Sigmoid colon (tissue), 6 donors: ENCODE measurements at regions not wholly inside any gene's neighbourhood (a gene's known extent, or its start where the extent isn't known, plus 50 kb on each side); places are given as distances from the start of the nearest gene placed in this dataset.

Experiments used
- DNase-seq: peaks from one replicate; pipeline ENCODE4 v3.0.0-alpha.2; 2019
- H3K27ac ChIP-seq, 4 donors: fragments of 200-600 bp; sonication (generic); one replicate each; pipeline ENCODE4 v1.5.1; 2016 to 2019; ENCODE audit warnings: mild to moderate bottlenecking in 1 of 4
- H3K27me3 ChIP-seq, 3 donors: fragments of 200-600 bp; sonication (generic); one replicate each; pipeline ENCODE4 v1.5.1; 2019; ENCODE audit warnings: mild to moderate bottlenecking in 1 of 3
- H3K36me3 ChIP-seq, 4 donors: fragments of 200-600 bp; sonication (generic); one replicate each; pipeline ENCODE4 v1.5.1; 2016 to 2019
- H3K4me1 ChIP-seq, 4 donors: fragments of 200-600 bp; sonication (generic); one replicate each; pipeline ENCODE4 v1.5.1; 2017 to 2019
- H3K4me3 ChIP-seq, 4 donors: fragments of 200-600 bp; sonication (generic); one replicate each; pipeline ENCODE4 v1.5.1; 2017 to 2019; ENCODE audit warnings: mild to moderate bottlenecking in 2 of 4, moderate library complexity in 1 of 4
- H3K9me3 ChIP-seq, 4 donors: fragments of 200-600 bp in 3 of 4; sonication (generic) in 3 of 4; one replicate each; pipeline versions ENCODE4 v1.5.1 to v1.6.1; 2013 to 2019
- CTCF ChIP-seq, 4 experiments: fragments of 450-650 bp in 3 of 4; fragments of 200-600 bp in 1 of 4; IDR thresholded peaks; one replicate each; pipeline ENCODE4 v1.5.1; 2016 to 2019; ENCODE audit warnings: antibody characterized with exemption in 4 of 4, mild to moderate bottlenecking in 3 of 4, moderate library complexity in 2 of 4
- EP300 ChIP-seq, 4 donors: sonication (generic); formaldehyde crosslinking; IDR thresholded peaks; one replicate each; pipeline ENCODE4 v1.6.1; 2017; ENCODE audit warnings: antibody characterized with exemption in 4 of 4
- POLR2A ChIP-seq, 2 donors: fragments of 450-650 bp; IDR thresholded peaks; one replicate each; pipeline ENCODE4 v1.6.1; 2016; ENCODE audit warnings: antibody characterized with exemption in 2 of 2, mild to moderate bottlenecking in 2 of 2, moderate library complexity in 2 of 2
- POLR2AphosphoS5 ChIP-seq, 4 donors: sonication (generic); formaldehyde crosslinking; IDR thresholded peaks; one replicate each; pipeline ENCODE4 v1.6.1; 2017; ENCODE audit warnings: antibody characterized with exemption in 4 of 4
- WGBS, 2 donors: extraction: QIAGEN DNeasy Blood & Tissue Kit; methylation state at CpG; one replicate each; pipeline ENCODE4 v1.1.7; 2013; 5-methylcytosine and 5-hydroxymethylcytosine counted together
- intact Hi-C: fragments of 100-400 bp; cut with DNase I; formaldehyde crosslinking; loops from one replicate; pipeline ENCODE4 v1.15.1; 2023
- donor health status: healthy with polysubstance abuse.
- donor health status: healthy.

- no peaks in the 10 kb centered on the region for H3K36me3 ChIP-seq
- TF ChIP-seq POLR2AphosphoS5 (IDR thresholded peaks at IDR 0.05) (no peak), POLR2A (IDR thresholded peaks at IDR 0.05) (no peak), CTCF (IDR thresholded peaks at IDR 0.05) (no peak), EP300 (IDR thresholded peaks at IDR 0.05) (no peak)
- no peaks in the 10 kb centered on the region for H3K9me3 ChIP-seq
- DNase-seq, result no peak
- intact Hi-C loops, result no loop called here
- H3K27ac ChIP-seq, result no peak overlapping the region
- H3K27me3 ChIP-seq, result no peaks in the 10 kb centered on the region
- no peaks in the 10 kb centered on the region for H3K4me1 ChIP-seq
- 75 to 78% methylated on average over 2 of the region's 2 CpGs for WGBS, 2 donors
- H3K4me3 ChIP-seq, result no peak overlapping the region
Measured at GRCh38 chr3:86427343-86427742, 563.6 kb downstream of the VGLL3 start.

- intact Hi-C loops, result no loop called here
- TF ChIP-seq POLR2A (IDR thresholded peaks at IDR 0.05) (no peak), EP300 (IDR thresholded peaks at IDR 0.05) (no peak), CTCF (IDR thresholded peaks at IDR 0.05) (no peak), POLR2AphosphoS5 (IDR thresholded peaks at IDR 0.05) (no peak)
- no peaks in the 10 kb centered on the region for H3K4me1 ChIP-seq
- 84 to 86% methylated on average over 24 of the region's 24 CpGs for WGBS, 2 donors
- no peak for DNase-seq
- H3K9me3 ChIP-seq, result no peaks in the 10 kb centered on the region
- H3K36me3 ChIP-seq, result no peaks in the 10 kb centered on the region
- no peak overlapping the region for H3K4me3 ChIP-seq
- H3K27me3 ChIP-seq, result no peaks in the 10 kb centered on the region
- no peak overlapping the region for H3K27ac ChIP-seq
Measured at GRCh38 chr3:86420990-86421739, 569.8 kb downstream of the VGLL3 start.

- intact Hi-C loops, result no loop called here
- Histone ChIP-seq H3K4me1 (no peaks in the 10 kb centered on the region), H3K27ac (no peak overlapping the region), H3K27me3 (no peaks in the 10 kb centered on the region), H3K4me3 (no peak overlapping the region), H3K9me3 (no peaks in the 10 kb centered on the region), H3K36me3 (no peaks in the 10 kb centered on the region)
- no peak for DNase-seq
- WGBS, 2 donors, result 72 to 73% methylated on average over 2 of the region's 2 CpGs
- TF ChIP-seq POLR2A (IDR thresholded peaks at IDR 0.05) (no peak), EP300 (IDR thresholded peaks at IDR 0.05) (no peak)
Measured at GRCh38 chr3:86418861-86419260, 572.1 kb downstream of the VGLL3 start.

GRCh38 chr3:86416334-86416733 is 574.6 kb downstream of the VGLL3 start:
- no peaks in the 10 kb centered on the region for H3K9me3 ChIP-seq
- no peaks in the 10 kb centered on the region for H3K4me1 ChIP-seq
- no peak overlapping the region for H3K4me3 ChIP-seq
- 80 to 89% methylated on average over 3 of the region's 3 CpGs for WGBS, 2 donors
- intact Hi-C loops, result no loop called here
- no peak overlapping the region for H3K27ac ChIP-seq
- TF ChIP-seq CTCF (IDR thresholded peaks at IDR 0.05) (no peak), EP300 (IDR thresholded peaks at IDR 0.05) (no peak), POLR2A (IDR thresholded peaks at IDR 0.05) (no peak), POLR2AphosphoS5 (IDR thresholded peaks at IDR 0.05) (no peak)
- H3K36me3 ChIP-seq, result no peaks in the 10 kb centered on the region
- DNase-seq, result no peak
- no peaks in the 10 kb centered on the region for H3K27me3 ChIP-seq

GRCh38 chr3:86413645-86414044 is 577.3 kb downstream of the VGLL3 start:
- DNase-seq, result no peak
- Histone ChIP-seq H3K27me3 (no peaks in the 10 kb centered on the region), H3K36me3 (no peaks in the 10 kb centered on the region), H3K4me1 (no peaks in the 10 kb centered on the region), H3K4me3 (no peak overlapping the region), H3K9me3 (no peaks in the 10 kb centered on the region), H3K27ac (no peak overlapping the region)
- intact Hi-C loops, result no loop called here
- TF ChIP-seq EP300 (IDR thresholded peaks at IDR 0.05), result no peak
- TF ChIP-seq POLR2A (IDR thresholded peaks at IDR 0.05), result no peak
- no peak for TF ChIP-seq CTCF (IDR thresholded peaks at IDR 0.05)
- no peak for TF ChIP-seq POLR2AphosphoS5 (IDR thresholded peaks at IDR 0.05)
- 28 to 32% methylated on average over 2 of the region's 2 CpGs for WGBS, 2 donors
